Neural crest cell (in vitro differentiated cells): ENCODE measurements at regions not wholly inside any gene's neighbourhood (a gene's known extent, or its start where the extent isn't known, plus 50 kb on each side); places are given as distances from the start of the nearest gene placed in this dataset.

Source experiments
- DNase-seq: peaks from one replicate; pipeline ENCODE4 v3.0.0; 2021; ENCODE audit warnings: low read depth, mixed read lengths, low spot score
- H3K27ac Mint-ChIP-seq: one replicate; pipeline ENCODE4 v1.8.0; 2021; ENCODE audit warnings: mild to moderate bottlenecking, mixed read lengths; ENCODE audit not compliant: unreplicated experiment
- H3K27me3 Mint-ChIP-seq: 2 replicates; pipeline ENCODE4 v1.8.0; 2021; ENCODE audit warnings: low read depth, mild to moderate bottlenecking, mixed read lengths
- H3K36me3 Mint-ChIP-seq: 2 replicates; pipeline ENCODE4 v1.8.0; 2021; ENCODE audit warnings: low read depth, mild to moderate bottlenecking, mixed read lengths
- H3K4me1 Mint-ChIP-seq: 2 replicates; pipeline ENCODE4 v1.8.0; 2021; ENCODE audit warnings: mixed read lengths
- H3K4me3 Mint-ChIP-seq: one replicate; pipeline ENCODE4 v1.8.0; 2021; ENCODE audit warnings: mild to moderate bottlenecking, mixed read lengths
- H3K9me3 Mint-ChIP-seq: 2 replicates; pipeline ENCODE4 v1.8.0; 2021; ENCODE audit warnings: mixed read lengths
- TF ChIP-seq, protein P1 (sequence below): fragments of 200-600 bp; sonication (generic); conservative IDR thresholded peaks from 2 replicates; pipeline ENCODE4 v1.5.0; 2021; ENCODE audit warnings: antibody characterized with exemption, mild to moderate bottlenecking

GRCh38 chr15:36481156-36481555, 98.3 kb upstream of the CDIN1 start:
- peaks cover 9% of the 10 kb centered on the region for H3K4me1 Mint-ChIP-seq
- no peak overlapping the region for H3K4me3 Mint-ChIP-seq
- H3K9me3 Mint-ChIP-seq, result peaks cover 2% of the 10 kb centered on the region
- no peaks in the 10 kb centered on the region for H3K36me3 Mint-ChIP-seq
- no peaks in the 10 kb centered on the region for H3K27me3 Mint-ChIP-seq
- no peak for DNase-seq
- TF ChIP-seq, protein P1, sequence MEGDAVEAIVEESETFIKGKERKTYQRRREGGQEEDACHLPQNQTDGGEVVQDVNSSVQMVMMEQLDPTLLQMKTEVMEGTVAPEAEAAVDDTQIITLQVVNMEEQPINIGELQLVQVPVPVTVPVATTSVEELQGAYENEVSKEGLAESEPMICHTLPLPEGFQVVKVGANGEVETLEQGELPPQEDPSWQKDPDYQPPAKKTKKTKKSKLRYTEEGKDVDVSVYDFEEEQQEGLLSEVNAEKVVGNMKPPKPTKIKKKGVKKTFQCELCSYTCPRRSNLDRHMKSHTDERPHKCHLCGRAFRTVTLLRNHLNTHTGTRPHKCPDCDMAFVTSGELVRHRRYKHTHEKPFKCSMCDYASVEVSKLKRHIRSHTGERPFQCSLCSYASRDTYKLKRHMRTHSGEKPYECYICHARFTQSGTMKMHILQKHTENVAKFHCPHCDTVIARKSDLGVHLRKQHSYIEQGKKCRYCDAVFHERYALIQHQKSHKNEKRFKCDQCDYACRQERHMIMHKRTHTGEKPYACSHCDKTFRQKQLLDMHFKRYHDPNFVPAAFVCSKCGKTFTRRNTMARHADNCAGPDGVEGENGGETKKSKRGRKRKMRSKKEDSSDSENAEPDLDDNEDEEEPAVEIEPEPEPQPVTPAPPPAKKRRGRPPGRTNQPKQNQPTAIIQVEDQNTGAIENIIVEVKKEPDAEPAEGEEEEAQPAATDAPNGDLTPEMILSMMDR, result no peak
- no peak overlapping the region for H3K27ac Mint-ChIP-seq

DNA sequence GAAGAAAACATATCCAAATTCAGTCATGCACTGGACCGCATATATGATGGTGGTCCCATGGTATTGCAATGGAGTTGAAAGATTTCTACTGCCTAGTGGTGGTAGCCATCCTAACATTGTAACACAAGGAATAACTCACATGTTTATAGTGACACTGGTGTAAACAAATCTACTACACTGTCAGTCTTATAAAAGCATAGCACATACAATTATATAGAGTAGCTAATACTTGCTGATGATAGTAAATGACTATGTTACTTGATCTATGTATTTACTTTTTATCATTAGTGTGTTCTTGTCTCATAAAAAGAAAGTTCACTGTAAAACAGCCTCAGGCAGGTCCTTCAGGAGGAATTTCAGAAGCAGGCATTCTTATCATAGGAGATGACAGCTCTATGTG, 96.0 kb upstream of the CDIN1 start:
- H3K27me3 Mint-ChIP-seq, result no peaks in the 10 kb centered on the region
- DNase-seq, result no peak
- H3K36me3 Mint-ChIP-seq, result no peaks in the 10 kb centered on the region
- H3K27ac Mint-ChIP-seq, result no peak overlapping the region
- TF ChIP-seq, protein P1, result no peak
- peaks cover 2% of the 10 kb centered on the region for H3K9me3 Mint-ChIP-seq
- H3K4me3 Mint-ChIP-seq, result no peak overlapping the region
- H3K4me1 Mint-ChIP-seq, result peaks cover 8% of the 10 kb centered on the region

DNA sequence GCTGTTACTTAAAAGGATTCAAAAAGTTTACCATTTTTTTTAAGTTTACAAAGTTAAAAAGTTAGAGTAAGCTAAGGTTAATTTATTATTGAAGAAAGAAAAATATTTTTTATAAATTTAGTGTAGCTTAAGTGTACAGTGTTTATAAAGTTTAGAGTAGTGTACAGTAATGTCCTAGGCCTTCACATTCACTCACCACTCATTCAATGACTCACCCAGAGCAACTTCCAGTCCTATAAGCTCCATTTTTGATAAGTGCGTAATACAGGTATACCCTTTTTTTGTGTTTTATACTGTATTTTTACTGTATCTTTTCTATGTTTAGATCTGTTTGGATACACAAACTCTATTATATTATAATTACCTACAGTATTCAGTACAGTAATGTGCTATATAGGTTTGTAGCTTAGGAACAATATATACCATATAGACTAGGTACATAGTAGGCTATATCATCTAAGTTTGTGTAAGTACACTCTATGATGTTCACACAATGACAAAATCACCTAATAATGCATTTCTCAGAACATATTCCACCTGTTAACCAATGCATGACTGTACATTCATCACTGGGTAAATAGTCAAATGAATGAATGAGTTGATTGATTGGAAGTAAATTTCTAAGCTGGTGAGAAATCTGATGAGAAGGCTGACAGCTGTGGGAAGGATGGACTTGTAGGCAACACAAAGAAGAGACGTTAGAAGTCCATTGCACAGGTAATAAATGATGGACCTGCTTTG, 95.2 kb upstream of the CDIN1 start:
- Mint-ChIP-seq H3K4me3 (no peak overlapping the region), H3K27me3 (no peaks in the 10 kb centered on the region), H3K36me3 (no peaks in the 10 kb centered on the region), H3K4me1 (no peaks in the 10 kb centered on the region), H3K27ac (no peak overlapping the region), H3K9me3 (peaks cover 2% of the 10 kb centered on the region)
- DNase-seq, result no peak
- TF ChIP-seq, protein P1, result no peak

DNA sequence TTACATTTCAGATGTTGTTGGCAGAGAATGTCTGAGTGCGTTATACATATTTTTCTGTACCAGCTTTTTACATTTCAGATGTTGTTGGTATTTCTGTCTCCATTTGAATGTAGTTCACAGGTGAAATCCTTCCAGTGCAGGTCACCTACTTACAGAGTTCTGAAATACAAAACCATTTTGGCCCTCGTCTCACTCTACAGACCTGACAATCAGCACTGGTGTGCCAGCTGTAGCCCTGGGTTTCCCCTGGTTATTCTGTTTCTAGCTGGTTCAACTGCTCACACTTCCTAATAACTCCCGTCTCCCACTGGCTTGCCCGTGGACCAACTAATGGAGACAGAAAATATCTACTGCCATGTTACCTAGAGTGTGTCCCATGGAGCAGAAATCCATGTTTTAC, 87.5 kb upstream of the CDIN1 start:
- Mint-ChIP-seq H3K4me1 (peaks cover 7% of the 10 kb centered on the region), H3K27ac (no peak overlapping the region), H3K27me3 (no peaks in the 10 kb centered on the region), H3K4me3 (no peak overlapping the region), H3K36me3 (no peaks in the 10 kb centered on the region), H3K9me3 (no peaks in the 10 kb centered on the region)
- TF ChIP-seq, protein P1, result no peak
- DNase-seq, result no peak

GRCh38 chr15:36495456-36495991, 83.9 kb upstream of the CDIN1 start:
- DNase-seq, result no peak
- TF ChIP-seq, protein P1, result no peak
- Mint-ChIP-seq H3K27me3 (no peaks in the 10 kb centered on the region), H3K9me3 (no peaks in the 10 kb centered on the region), H3K27ac (no peak overlapping the region), H3K4me3 (no peak overlapping the region), H3K36me3 (no peaks in the 10 kb centered on the region), H3K4me1 (peaks cover 16% of the 10 kb centered on the region)
